Colonic mucosa (tissue), 4 donors: ENCODE measurements at regions not wholly inside any gene's neighbourhood (a gene's known extent, or its start where the extent isn't known, plus 50 kb on each side); places are given as distances from the start of the nearest gene placed in this dataset.

Source experiments
- DNase-seq: peaks from one replicate; pipeline ENCODE4 v3.0.0-alpha.2; 2020
- H3K27ac ChIP-seq: fragments of 200-600 bp; one replicate; pipeline ENCODE4 v1.8.0; 2021
- H3K27me3 ChIP-seq: fragments of 200-600 bp; one replicate; pipeline ENCODE4 v1.8.0; 2021
- H3K36me3 ChIP-seq: fragments of 200-600 bp; one replicate; pipeline ENCODE4 v1.8.0; 2021
- H3K4me1 ChIP-seq: fragments of 200-600 bp; one replicate; pipeline ENCODE4 v1.8.0; 2021; ENCODE audit warnings: mild to moderate bottlenecking
- H3K4me3 ChIP-seq: fragments of 200-600 bp; one replicate; pipeline ENCODE4 v1.8.0; 2021
- H3K9ac ChIP-seq, 2 donors: one replicate each; pipeline ENCODE4 v1.7.0; 2013; ENCODE audit warnings: control low read depth in 2 of 2, low read depth in 2 of 2, low read length in 2 of 2
- H3K9me3 ChIP-seq: fragments of 200-600 bp; one replicate; pipeline ENCODE4 v1.8.0; 2021
- intact Hi-C: fragments of 100-400 bp; cut with DNase I; formaldehyde crosslinking; loops from one replicate; pipeline ENCODE4 v1.14.1; 2022
- TF ChIP-seq, protein P1 (sequence below): fragments of 200-600 bp; IDR thresholded peaks from one replicate; pipeline ENCODE4 v1.8.0; 2022; ENCODE audit warnings: antibody characterized with exemption, mild to moderate bottlenecking
- donor health status: healthy.
- donor health status: DM: no; HTN: no; CAD: no.
- donor health status: DM: no; HTN: no; CAD: no.

DNA sequence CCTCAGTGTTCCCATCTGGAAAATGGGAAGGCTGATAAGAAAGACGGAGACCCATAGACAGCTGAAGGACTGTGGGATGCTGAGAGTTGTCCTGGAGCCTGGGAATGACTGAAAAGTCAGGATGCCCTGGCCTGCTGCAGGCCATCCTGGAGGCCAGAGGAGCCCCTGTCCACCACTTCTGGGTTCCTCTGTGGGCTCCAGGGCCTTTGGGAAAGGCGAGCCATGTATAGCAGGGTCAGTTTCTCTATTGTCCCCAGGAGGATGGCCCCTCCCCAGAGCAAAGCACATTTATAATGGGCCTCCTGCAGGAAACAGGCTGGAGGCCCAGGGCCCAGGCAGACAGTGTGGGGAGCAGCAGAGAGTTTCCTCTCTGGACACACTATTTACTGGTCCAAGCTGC lies 471.4 kb upstream of the MGMT start:
- H3K36me3 ChIP-seq: no peaks in the 10 kb centered on the region
- intact Hi-C loops: no loop called here
- H3K9me3 ChIP-seq: no peaks in the 10 kb centered on the region
- H3K27ac ChIP-seq: no peak overlapping the region
- no peaks in the 10 kb centered on the region for H3K4me1 ChIP-seq
- H3K9ac ChIP-seq: no peak overlapping the region
- H3K4me3 ChIP-seq: no peak overlapping the region
- TF ChIP-seq, protein P1, sequence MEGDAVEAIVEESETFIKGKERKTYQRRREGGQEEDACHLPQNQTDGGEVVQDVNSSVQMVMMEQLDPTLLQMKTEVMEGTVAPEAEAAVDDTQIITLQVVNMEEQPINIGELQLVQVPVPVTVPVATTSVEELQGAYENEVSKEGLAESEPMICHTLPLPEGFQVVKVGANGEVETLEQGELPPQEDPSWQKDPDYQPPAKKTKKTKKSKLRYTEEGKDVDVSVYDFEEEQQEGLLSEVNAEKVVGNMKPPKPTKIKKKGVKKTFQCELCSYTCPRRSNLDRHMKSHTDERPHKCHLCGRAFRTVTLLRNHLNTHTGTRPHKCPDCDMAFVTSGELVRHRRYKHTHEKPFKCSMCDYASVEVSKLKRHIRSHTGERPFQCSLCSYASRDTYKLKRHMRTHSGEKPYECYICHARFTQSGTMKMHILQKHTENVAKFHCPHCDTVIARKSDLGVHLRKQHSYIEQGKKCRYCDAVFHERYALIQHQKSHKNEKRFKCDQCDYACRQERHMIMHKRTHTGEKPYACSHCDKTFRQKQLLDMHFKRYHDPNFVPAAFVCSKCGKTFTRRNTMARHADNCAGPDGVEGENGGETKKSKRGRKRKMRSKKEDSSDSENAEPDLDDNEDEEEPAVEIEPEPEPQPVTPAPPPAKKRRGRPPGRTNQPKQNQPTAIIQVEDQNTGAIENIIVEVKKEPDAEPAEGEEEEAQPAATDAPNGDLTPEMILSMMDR: no peak
- H3K27me3 ChIP-seq: no peaks in the 10 kb centered on the region
- no peak for DNase-seq

- no peak for DNase-seq
- Histone ChIP-seq H3K4me3 (no peak overlapping the region), H3K36me3 (no peaks in the 10 kb centered on the region), H3K27ac (no peak overlapping the region), H3K9me3 (no peaks in the 10 kb centered on the region), H3K27me3 (no peaks in the 10 kb centered on the region), H3K4me1 (no peaks in the 10 kb centered on the region), H3K9ac (no peak overlapping the region)
- TF ChIP-seq, protein P1: no peak
- intact Hi-C loops: no loop called here
Observed at GRCh38 chr10:128996092-128996491, 470.9 kb upstream of the MGMT start.

DNA sequence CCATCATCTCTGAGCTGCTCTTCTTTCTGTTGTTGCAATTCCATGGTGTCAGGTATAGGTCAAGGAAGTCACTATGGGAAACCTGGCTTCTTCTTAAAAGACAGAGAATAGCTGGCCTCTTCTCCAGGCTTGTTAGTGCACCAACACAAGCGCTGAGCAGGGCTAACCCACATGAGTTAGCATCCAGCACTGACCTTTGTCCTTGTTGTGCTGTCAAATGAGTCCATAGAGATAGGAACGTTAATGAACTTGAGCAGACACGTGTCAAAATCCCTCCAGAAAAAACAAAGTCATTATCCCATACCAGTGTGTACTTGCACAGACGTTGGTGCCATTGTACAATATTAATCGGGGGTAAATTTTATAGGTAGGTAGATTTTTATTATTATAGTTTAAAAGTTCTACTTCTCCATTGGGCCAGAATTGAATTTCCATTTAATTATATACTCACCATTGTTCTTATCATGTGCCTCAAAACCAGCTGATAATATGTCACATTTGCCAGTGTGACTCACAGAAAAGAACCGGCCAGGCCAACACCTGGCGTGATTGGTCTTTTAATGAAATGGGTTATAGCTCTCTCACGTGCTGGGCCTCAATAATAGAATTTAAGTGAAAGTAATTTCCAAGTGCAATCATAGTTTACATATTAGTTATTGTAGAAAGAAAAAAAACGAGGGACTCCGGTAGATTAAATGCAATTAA lies 468.8 kb upstream of the MGMT start:
- no peaks in the 10 kb centered on the region for H3K9me3 ChIP-seq
- H3K4me3 ChIP-seq: no peak overlapping the region
- DNase-seq: no peak
- H3K36me3 ChIP-seq: no peaks in the 10 kb centered on the region
- intact Hi-C loops: no loop called here
- no peaks in the 10 kb centered on the region for H3K27me3 ChIP-seq
- TF ChIP-seq, protein P1: no peak
- no peak overlapping the region for H3K9ac ChIP-seq
- H3K4me1 ChIP-seq: no peaks in the 10 kb centered on the region
- no peak overlapping the region for H3K27ac ChIP-seq

DNA sequence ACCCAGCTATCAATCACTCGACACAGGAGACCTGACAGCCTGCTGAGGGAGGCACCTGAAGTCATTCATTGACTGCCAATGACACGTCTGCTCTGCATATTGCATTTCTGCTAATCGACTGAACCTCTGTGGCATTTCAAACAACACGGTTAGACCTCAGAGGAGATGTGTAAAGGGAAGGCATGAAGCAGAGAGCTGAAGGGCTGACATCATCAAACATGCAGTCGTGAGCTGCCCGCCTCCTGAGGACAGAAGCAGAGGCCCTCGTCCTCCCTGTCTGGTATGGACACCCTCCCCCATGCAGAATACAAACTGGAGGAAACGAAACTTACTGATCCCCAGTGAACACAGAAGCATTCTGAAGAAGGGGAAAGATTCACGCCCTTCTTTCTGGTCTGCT lies 462.6 kb upstream of the MGMT start:
- intact Hi-C loops: no loop called here
- no peaks in the 10 kb centered on the region for H3K4me1 ChIP-seq
- H3K36me3 ChIP-seq: no peaks in the 10 kb centered on the region
- no peak overlapping the region for H3K9ac ChIP-seq
- no peak for DNase-seq
- H3K4me3 ChIP-seq: no peak overlapping the region
- H3K9me3 ChIP-seq: no peaks in the 10 kb centered on the region
- TF ChIP-seq, protein P1: no peak
- no peaks in the 10 kb centered on the region for H3K27me3 ChIP-seq
- no peak overlapping the region for H3K27ac ChIP-seq

GRCh38 chr10:129005080-129005479 lies 462.0 kb upstream of the MGMT start:
- H3K9ac ChIP-seq: no peak overlapping the region
- no peaks in the 10 kb centered on the region for H3K27me3 ChIP-seq
- H3K9me3 ChIP-seq: no peaks in the 10 kb centered on the region
- DNase-seq: no peak
- TF ChIP-seq, protein P1: no peak
- intact Hi-C loops: no loop called here
- H3K27ac ChIP-seq: no peak overlapping the region
- no peaks in the 10 kb centered on the region for H3K4me1 ChIP-seq
- no peak overlapping the region for H3K4me3 ChIP-seq
- H3K36me3 ChIP-seq: no peaks in the 10 kb centered on the region
